Mammary epithelial cell (primary cell): ENCODE measurements at regions not wholly inside any gene's neighbourhood (a gene's known extent, or its start where the extent isn't known, plus 50 kb on each side); places are given as distances from the start of the nearest gene placed in this dataset.

Experiments
- EZH2 ChIP-seq: IDR thresholded peaks from 2 replicates; pipeline ENCODE4 v1.6.1; 2012; ENCODE audit warnings: low read length, inconsistent platforms, borderline replicate concordance
- TF ChIP-seq, protein P1 (sequence below), 2 donors: IDR thresholded peaks in 1 of 2; conservative IDR thresholded peaks in 1 of 2; 2 replicates each; pipeline ENCODE4 v1.5.1; 2011 to 2012; ENCODE audit warnings: inconsistent platforms in 2 of 2, low read length in 2 of 2, mild to moderate bottlenecking in 2 of 2, control low read depth in 1 of 2, low read depth in 1 of 2; ENCODE audit not compliant: insufficient read depth in 1 of 2; ENCODE audit errors: extremely low read depth in 1 of 2

DNA sequence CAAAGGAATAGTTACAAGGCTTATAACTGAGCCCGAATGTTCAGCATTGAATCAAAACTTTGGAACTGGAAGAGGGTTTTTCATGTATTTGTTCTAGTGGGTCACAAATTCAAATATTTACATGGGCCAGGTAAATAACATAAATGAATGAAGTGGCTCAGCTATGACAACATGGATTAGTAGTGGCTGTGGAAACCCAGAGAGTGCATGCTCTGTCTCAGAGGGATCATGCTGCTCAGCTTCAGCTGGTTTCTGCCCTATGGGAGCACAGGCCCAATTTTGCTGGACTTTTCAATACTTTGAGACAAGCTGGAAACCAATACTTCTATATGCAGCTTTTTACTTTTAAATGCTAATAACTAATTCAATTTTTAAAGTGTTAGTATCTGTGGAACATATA lies 394.0 kb upstream of the TEX13C start:
- TF ChIP-seq, protein P1, sequence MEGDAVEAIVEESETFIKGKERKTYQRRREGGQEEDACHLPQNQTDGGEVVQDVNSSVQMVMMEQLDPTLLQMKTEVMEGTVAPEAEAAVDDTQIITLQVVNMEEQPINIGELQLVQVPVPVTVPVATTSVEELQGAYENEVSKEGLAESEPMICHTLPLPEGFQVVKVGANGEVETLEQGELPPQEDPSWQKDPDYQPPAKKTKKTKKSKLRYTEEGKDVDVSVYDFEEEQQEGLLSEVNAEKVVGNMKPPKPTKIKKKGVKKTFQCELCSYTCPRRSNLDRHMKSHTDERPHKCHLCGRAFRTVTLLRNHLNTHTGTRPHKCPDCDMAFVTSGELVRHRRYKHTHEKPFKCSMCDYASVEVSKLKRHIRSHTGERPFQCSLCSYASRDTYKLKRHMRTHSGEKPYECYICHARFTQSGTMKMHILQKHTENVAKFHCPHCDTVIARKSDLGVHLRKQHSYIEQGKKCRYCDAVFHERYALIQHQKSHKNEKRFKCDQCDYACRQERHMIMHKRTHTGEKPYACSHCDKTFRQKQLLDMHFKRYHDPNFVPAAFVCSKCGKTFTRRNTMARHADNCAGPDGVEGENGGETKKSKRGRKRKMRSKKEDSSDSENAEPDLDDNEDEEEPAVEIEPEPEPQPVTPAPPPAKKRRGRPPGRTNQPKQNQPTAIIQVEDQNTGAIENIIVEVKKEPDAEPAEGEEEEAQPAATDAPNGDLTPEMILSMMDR (conservative IDR thresholded peaks at IDR 0.05 in 1 of 2, IDR thresholded peaks at IDR 0.05 in 1 of 2; ENCODE audit: extremely low read depth in 1 of 2, insufficient read depth in 1 of 2, low read depth in 1 of 2, low read length in 2 of 2), result no peak
- TF ChIP-seq EZH2, result no peak
